OCI-LY3 (cell line): ENCODE measurements at regions not wholly inside any gene's neighbourhood (a gene's known extent, or its start where the extent isn't known, plus 50 kb on each side); places are given as distances from the start of the nearest gene placed in this dataset.

ENCODE experiments used
- H2AFZ ChIP-seq: fragments of 200-600, 300-600 bp; shearing (Covaris generic); 2 replicates; pipeline ENCODE4 v1.6.0; 2014; ENCODE audit warnings: antibody characterized with exemption, low read depth, low read length
- H3K27ac ChIP-seq: fragments of 200-600, 300-600 bp; sonication (generic); 2 replicates; pipeline ENCODE4 v1.5.1; 2014; ENCODE audit warnings: mild to moderate bottlenecking, low read length, moderate library complexity, mixed read lengths
- H3K27me3 ChIP-seq: fragments of 200-600, 300-600 bp; sonication (generic); 2 replicates; pipeline ENCODE4 v1.6.1; 2014; ENCODE audit warnings: low read depth, low read length, mixed read lengths
- H3K36me3 ChIP-seq: fragments of 200-600, 300-600 bp; sonication (generic); replicated peaks from 2 replicates; pipeline ENCODE3; 2014; ENCODE audit warnings: low read depth, low read length, mixed read lengths
- H3K4me1 ChIP-seq: fragments of 300-600, 200-600 bp; sonication (generic); 2 replicates; pipeline ENCODE4 v1.6.1; 2014; ENCODE audit warnings: low read length, mixed read lengths
- H3K4me2 ChIP-seq: fragments of 200-600, 300-600 bp; sonication (generic); 2 replicates; pipeline ENCODE4 v1.6.1; 2014; ENCODE audit warnings: low read length, mixed read lengths
- H3K4me3 ChIP-seq: fragments of 300-600, 200-600 bp; sonication (generic); 2 replicates; pipeline ENCODE4 v1.5.1; 2014; ENCODE audit warnings: antibody characterized with exemption, mild to moderate bottlenecking, low read length, moderate library complexity
- H3K79me2 ChIP-seq: fragments of 300-600, 200-600 bp; shearing (Covaris generic); 2 replicates; pipeline ENCODE4 v1.6.1; 2014; ENCODE audit warnings: mild to moderate bottlenecking, low read length, mixed read lengths
- H3K9ac ChIP-seq: fragments of 300-600, 200-600 bp; shearing (Covaris generic); 2 replicates; pipeline ENCODE4 v1.6.0; 2014; ENCODE audit warnings: mild to moderate bottlenecking, low read length, moderate library complexity
- H3K9me3 ChIP-seq: fragments of 200-600, 300-600 bp; shearing (Covaris generic); 2 replicates; pipeline ENCODE4 v1.6.1; 2014; ENCODE audit warnings: low read length, mixed read lengths; ENCODE audit not compliant: insufficient read depth
- H4K20me1 ChIP-seq: fragments of 200-600, 300-600 bp; sonication (generic); 2 replicates; pipeline ENCODE4 v1.6.1; 2016; ENCODE audit warnings: low read length, mixed read lengths; ENCODE audit not compliant: insufficient read depth
- CTCF ChIP-seq: fragments of 200-600, 300-600 bp; sonication (generic); IDR thresholded peaks from 2 replicates; pipeline ENCODE4 v1.5.1; 2014; ENCODE audit warnings: antibody characterized with exemption, low read length, low read depth
- EZH2phosphoT487 ChIP-seq: fragments of 200-600 bp; shearing (Covaris generic); IDR thresholded peaks from 2 replicates; pipeline ENCODE4 v1.6.1; 2018; ENCODE audit warnings: antibody characterized with exemption, mixed run types, low read depth

- H3K4me2 ChIP-seq: no peak overlapping the region
- TF ChIP-seq CTCF (no peak), EZH2phosphoT487 (no peak)
Measured at GRCh38 chr5:72623936-72624335, 116.7 kb upstream of the ZNF366 start.

GRCh38 chr5:72623323-72623722 lies 116.1 kb upstream of the ZNF366 start:
- Histone ChIP-seq H4K20me1 (no peaks in the 10 kb centered on the region), H3K79me2 (no peaks in the 10 kb centered on the region), H3K4me1 (no peaks in the 10 kb centered on the region), H3K9me3 (no peaks in the 10 kb centered on the region), H2AFZ (no peak overlapping the region), H3K27me3 (no peaks in the 10 kb centered on the region), H3K4me3 (no peak overlapping the region), H3K27ac (no peak overlapping the region), H3K4me2 (no peak overlapping the region), H3K36me3 (no peaks in the 10 kb centered on the region), H3K9ac (no peak overlapping the region)
- TF ChIP-seq CTCF (no peak), EZH2phosphoT487 (no peak)

More at GRCh38 chr5:72623936-72624335, 116.7 kb upstream of the ZNF366 start:
- Histone ChIP-seq H3K36me3 (no peaks in the 10 kb centered on the region), H2AFZ (no peak overlapping the region), H3K27ac (no peak overlapping the region), H4K20me1 (no peaks in the 10 kb centered on the region), H3K4me3 (no peak overlapping the region), H3K9ac (no peak overlapping the region), H3K79me2 (no peaks in the 10 kb centered on the region), H3K9me3 (no peaks in the 10 kb centered on the region), H3K4me1 (no peaks in the 10 kb centered on the region), H3K27me3 (no peaks in the 10 kb centered on the region)

GRCh38 chr5:72622170-72622760 lies 115.1 kb upstream of the ZNF366 start:
- no peak for TF ChIP-seq CTCF
- TF ChIP-seq EZH2phosphoT487: no peak
- Histone ChIP-seq H3K4me3 (no peak overlapping the region), H4K20me1 (no peaks in the 10 kb centered on the region), H3K79me2 (no peaks in the 10 kb centered on the region), H3K27me3 (no peaks in the 10 kb centered on the region), H3K4me2 (no peak overlapping the region), H3K4me1 (no peaks in the 10 kb centered on the region), H3K9ac (no peak overlapping the region), H3K9me3 (no peaks in the 10 kb centered on the region), H2AFZ (no peak overlapping the region), H3K36me3 (no peaks in the 10 kb centered on the region), H3K27ac (no peak overlapping the region)

- no peak for TF ChIP-seq EZH2phosphoT487
- no peak for TF ChIP-seq CTCF
- no peaks in the 10 kb centered on the region for H4K20me1 ChIP-seq
- H3K9me3 ChIP-seq: no peaks in the 10 kb centered on the region
- no peaks in the 10 kb centered on the region for H3K4me1 ChIP-seq
- H3K9ac ChIP-seq: no peak overlapping the region
- no peak overlapping the region for H3K4me2 ChIP-seq
- no peak overlapping the region for H3K4me3 ChIP-seq
- no peaks in the 10 kb centered on the region for H3K36me3 ChIP-seq
- no peaks in the 10 kb centered on the region for H3K79me2 ChIP-seq
- H2AFZ ChIP-seq: no peak overlapping the region
- no peak overlapping the region for H3K27ac ChIP-seq
- no peaks in the 10 kb centered on the region for H3K27me3 ChIP-seq
Measured at GRCh38 chr5:72621576-72621975, 114.4 kb upstream of the ZNF366 start.
